Stimulated activated CD4-positive, alpha-beta T cell treated with anti-CD3 and anti-CD28 coated beads, Interleukin-12 subunit alpha, Interleukin-12 subunit beta, amount 100 ng/mL, for 4 hours (primary cell): ENCODE measurements at regions not wholly inside any gene's neighbourhood (a gene's known extent, or its start where the extent isn't known, plus 50 kb on each side); places are given as distances from the start of the nearest gene placed in this dataset.

Experiments
- DNase-seq: peaks from one replicate; pipeline ENCODE4 v3.0.0-alpha.2; 2020

- DNase-seq: no peak
Observed at GRCh38 chr3:103075282-103075681, 640.5 kb downstream of the ZPLD1 start.

GRCh38 chr3:103077910-103078309 lies 643.1 kb downstream of the ZPLD1 start:
- no peak for DNase-seq

GRCh38 chr3:103082501-103082900 lies 647.7 kb downstream of the ZPLD1 start:
- no peak for DNase-seq

GRCh38 chr3:103083848-103084631 lies 649.2 kb downstream of the ZPLD1 start:
- DNase-seq: no peak

GRCh38 chr3:103085465-103085864 lies 650.6 kb downstream of the ZPLD1 start:
- no peak for DNase-seq

GRCh38 chr3:103089758-103090157 lies 654.9 kb downstream of the ZPLD1 start:
- DNase-seq: no peak

GRCh38 chr3:103105206-103105605 lies 670.4 kb downstream of the ZPLD1 start:
- no peak for DNase-seq

- DNase-seq: no peak
Observed at GRCh38 chr3:103112273-103112672, 677.5 kb downstream of the ZPLD1 start.

GRCh38 chr3:103126115-103126514 lies 691.3 kb downstream of the ZPLD1 start:
- DNase-seq: no peak

- no peak for DNase-seq
Observed at GRCh38 chr3:103127098-103127630, 692.3 kb downstream of the ZPLD1 start.

GRCh38 chr3:103127737-103128136 lies 692.9 kb downstream of the ZPLD1 start:
- DNase-seq: no peak

GRCh38 chr3:103134023-103134724 lies 699.4 kb downstream of the ZPLD1 start:
- DNase-seq: no peak

- DNase-seq: no peak
Observed at GRCh38 chr3:103136621-103137020, 701.8 kb downstream of the ZPLD1 start.

GRCh38 chr3:103137830-103138229 lies 703.0 kb downstream of the ZPLD1 start:
- DNase-seq: no peak

GRCh38 chr3:103158183-103158582 lies 723.4 kb downstream of the ZPLD1 start:
- DNase-seq: no peak

- no peak for DNase-seq
Observed at GRCh38 chr3:103166890-103167289, 732.1 kb downstream of the ZPLD1 start.

- no peak for DNase-seq
Observed at GRCh38 chr3:103167850-103168249, 733.0 kb downstream of the ZPLD1 start.

GRCh38 chr3:103169289-103169688 lies 734.5 kb downstream of the ZPLD1 start:
- no peak for DNase-seq

GRCh38 chr3:103170651-103171050 lies 735.8 kb downstream of the ZPLD1 start:
- DNase-seq: no peak

- no peak for DNase-seq
Observed at GRCh38 chr3:103173940-103174339, 739.1 kb downstream of the ZPLD1 start.

GRCh38 chr3:103181160-103181559 lies 746.3 kb downstream of the ZPLD1 start:
- no peak for DNase-seq

GRCh38 chr3:103184772-103185171 lies 750.0 kb downstream of the ZPLD1 start:
- DNase-seq: no peak

- DNase-seq: no peak
Observed at GRCh38 chr3:103189941-103190340, 755.1 kb downstream of the ZPLD1 start.

- DNase-seq: no peak
Observed at GRCh38 chr3:103195216-103195615, 760.4 kb downstream of the ZPLD1 start.
